ENCODE measurements at regions not wholly inside any gene's neighbourhood (a gene's known extent, or its start where the extent isn't known, plus 50 kb on each side); places are given as distances from the start of the nearest gene placed in this dataset.

- TF ChIP-seq CTCF (IDR thresholded peaks at IDR 0.05; ENCODE audit: low read depth, low read length) (no peak), POLR2A (IDR thresholded peaks at IDR 0.05; ENCODE audit: extremely low read depth, insufficient read length) (no peak), MAX (IDR thresholded peaks at IDR 0.05; ENCODE audit: low read depth, low read length) (no peak), MYC (IDR thresholded peaks at IDR 0.05; ENCODE audit: low read depth, low read length) (no peak)
Measured at GRCh38 chr13:50524560-50524959, 318.9 kb downstream of the DLEU7 start.
